HepG2 (cell line): ENCODE measurements at regions not wholly inside any gene's neighbourhood (a gene's known extent, or its start where the extent isn't known, plus 50 kb on each side); places are given as distances from the start of the nearest gene placed in this dataset.

Experiments used
- ATF2 ChIP-seq: sonication (generic); formaldehyde crosslinking; IDR thresholded peaks from 2 replicates; pipeline ENCODE4 v1.4.0; 2020; ENCODE audit warnings: missing genetic modification reagents
- CENPBD1 ChIP-seq: sonication (generic); formaldehyde crosslinking; IDR thresholded peaks from 2 replicates; pipeline ENCODE4 v1.8.0; 2022; ENCODE audit warnings: missing genetic modification reagents, low read depth, mild to moderate bottlenecking, borderline replicate concordance
- CTCF ChIP-seq: sonication (generic); formaldehyde crosslinking; IDR thresholded peaks from 2 replicates; pipeline ENCODE4 v1.5.0; 2020; ENCODE audit warnings: mild to moderate bottlenecking, missing genetic modification reagents, moderate library complexity
- MLX ChIP-seq: IDR thresholded peaks from 2 replicates; pipeline ENCODE4 v1.6.1; 2016
- MZF1 ChIP-seq: sonication (generic); formaldehyde crosslinking; IDR thresholded peaks from 2 replicates; pipeline ENCODE4 v1.8.1; 2023; ENCODE audit warnings: mild to moderate bottlenecking, missing genetic modification reagents, borderline replicate concordance
- NCOR1 ChIP-seq: fragments of 200-600 bp; sonication (generic); IDR thresholded peaks from 2 replicates; pipeline ENCODE4 v1.7.0; 2017; ENCODE audit warnings: antibody characterized with exemption, low read length, borderline replicate concordance
- NFIC ChIP-seq: IDR thresholded peaks from 2 replicates; pipeline ENCODE4 v1.6.1; 2012; ENCODE audit warnings: mild to moderate bottlenecking, low read length, inconsistent platforms
- POLR2A ChIP-seq, 2 experiments: IDR thresholded peaks; 2 replicates each; pipeline ENCODE4 v1.6.1; 2011; ENCODE audit warnings: low read depth in 2 of 2, low read length in 2 of 2, mild to moderate bottlenecking in 1 of 2, moderate library complexity in 1 of 2; ENCODE audit not compliant: insufficient read depth in 1 of 2
- POLR2AphosphoS5 ChIP-seq: IDR thresholded peaks from 2 replicates; pipeline ENCODE4 v1.6.1; 2012; ENCODE audit warnings: low read depth, low read length
- SKIL ChIP-seq: sonication (generic); formaldehyde crosslinking; IDR thresholded peaks from 2 replicates; pipeline ENCODE4 v1.8.0; 2022; ENCODE audit warnings: missing genetic modification reagents, mild to moderate bottlenecking, moderate library complexity, borderline replicate concordance
- ZNF274 ChIP-seq: sonication (generic); formaldehyde crosslinking; IDR thresholded peaks from 2 replicates; pipeline ENCODE4 v1.5.1; 2020; ENCODE audit warnings: mild to moderate bottlenecking, missing genetic modification reagents
- ZNF441 ChIP-seq: sonication (generic); formaldehyde crosslinking; IDR thresholded peaks from 2 replicates; pipeline ENCODE4 v1.7.0; 2021; ENCODE audit warnings: missing genetic modification reagents, borderline replicate concordance
- ZNF782 ChIP-seq: sonication (generic); formaldehyde crosslinking; IDR thresholded peaks from 2 replicates; pipeline ENCODE4 v1.4.0; 2020; ENCODE audit warnings: missing genetic modification reagents, mild to moderate bottlenecking, borderline replicate concordance
- ZSCAN29 ChIP-seq: sonication (generic); formaldehyde crosslinking; conservative IDR thresholded peaks from 2 replicates; pipeline ENCODE4 v1.4.0; 2020; ENCODE audit warnings: mild to moderate bottlenecking, missing genetic modification reagents

GRCh38 chr9:89882930-89883361 is 278.1 kb downstream of the GADD45G start:
- no peak for TF ChIP-seq ZNF782 (CRISPR knock-in tag)
- no peak for TF ChIP-seq SKIL (CRISPR knock-in tag)
- TF ChIP-seq NFIC = no peak
- no peak for TF ChIP-seq ZNF441 (CRISPR knock-in tag)
- no peak for TF ChIP-seq NCOR1
- no peak for TF ChIP-seq ZSCAN29 (CRISPR knock-in tag)
- no peak for TF ChIP-seq CENPBD1 (CRISPR knock-in tag)
- no peak for TF ChIP-seq POLR2AphosphoS5
- no peak for TF ChIP-seq MLX
- no peak for TF ChIP-seq POLR2A (IDR thresholded peaks at IDR 0.05; ENCODE audit: insufficient read depth in 1 of 2, low read depth in 2 of 2, low read length in 2 of 2)
- no peak for TF ChIP-seq CTCF (CRISPR knock-in tag)
- no peak for TF ChIP-seq ZNF274 (CRISPR knock-in tag)
- TF ChIP-seq MZF1 (CRISPR knock-in tag) = no peak
- TF ChIP-seq ATF2 (CRISPR knock-in tag) = no peak
